Hepatocyte (in vitro differentiated cells): ENCODE measurements at regions not wholly inside any gene's neighbourhood (a gene's known extent, or its start where the extent isn't known, plus 50 kb on each side); places are given as distances from the start of the nearest gene placed in this dataset.

ENCODE experiments used
- EZH2 ChIP-seq: fragments of 200-600 bp; sonication (generic); IDR thresholded peaks from 2 replicates; pipeline ENCODE4 v1.6.1; 2016; ENCODE audit warnings: antibody characterized with exemption, mild to moderate bottlenecking, borderline replicate concordance
- TF ChIP-seq, protein P1 (sequence below): fragments of 200-600 bp; sonication (generic); IDR thresholded peaks from 2 replicates; pipeline ENCODE4 v1.5.1; 2016; ENCODE audit warnings: antibody characterized with exemption, mild to moderate bottlenecking; ENCODE audit not compliant: poor library complexity

DNA sequence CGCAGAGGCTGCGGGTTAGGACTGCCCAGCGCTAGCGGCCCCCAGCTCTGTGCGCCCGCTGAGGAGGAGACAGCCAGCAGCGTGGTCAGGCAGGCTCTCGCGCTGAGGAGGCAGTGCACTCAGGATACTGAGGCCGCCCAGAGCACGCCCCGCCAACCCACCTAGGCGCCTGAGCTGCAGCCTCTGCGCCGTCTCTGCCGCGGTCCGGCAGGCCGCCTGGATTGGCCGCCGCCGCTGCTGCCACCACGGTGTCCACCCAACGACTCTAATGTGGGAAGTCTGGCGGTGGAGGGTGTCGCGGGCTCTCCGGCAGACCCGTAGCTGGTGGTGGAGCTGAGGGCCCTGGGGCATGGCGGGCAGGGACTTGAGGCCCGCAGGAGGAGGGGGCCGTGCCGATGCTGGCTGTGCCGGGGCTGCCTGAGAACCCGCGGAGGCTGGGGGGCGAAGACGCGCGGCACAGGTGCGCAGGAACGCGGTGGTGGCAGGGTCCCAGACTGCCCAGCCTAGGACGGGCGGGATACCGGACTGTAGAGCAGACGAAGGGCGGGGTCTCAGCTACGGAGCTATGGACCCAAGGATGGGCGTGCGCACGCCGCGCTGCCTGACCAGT, 69.9 kb downstream of the ASCL4 start:
- TF ChIP-seq, protein P1, sequence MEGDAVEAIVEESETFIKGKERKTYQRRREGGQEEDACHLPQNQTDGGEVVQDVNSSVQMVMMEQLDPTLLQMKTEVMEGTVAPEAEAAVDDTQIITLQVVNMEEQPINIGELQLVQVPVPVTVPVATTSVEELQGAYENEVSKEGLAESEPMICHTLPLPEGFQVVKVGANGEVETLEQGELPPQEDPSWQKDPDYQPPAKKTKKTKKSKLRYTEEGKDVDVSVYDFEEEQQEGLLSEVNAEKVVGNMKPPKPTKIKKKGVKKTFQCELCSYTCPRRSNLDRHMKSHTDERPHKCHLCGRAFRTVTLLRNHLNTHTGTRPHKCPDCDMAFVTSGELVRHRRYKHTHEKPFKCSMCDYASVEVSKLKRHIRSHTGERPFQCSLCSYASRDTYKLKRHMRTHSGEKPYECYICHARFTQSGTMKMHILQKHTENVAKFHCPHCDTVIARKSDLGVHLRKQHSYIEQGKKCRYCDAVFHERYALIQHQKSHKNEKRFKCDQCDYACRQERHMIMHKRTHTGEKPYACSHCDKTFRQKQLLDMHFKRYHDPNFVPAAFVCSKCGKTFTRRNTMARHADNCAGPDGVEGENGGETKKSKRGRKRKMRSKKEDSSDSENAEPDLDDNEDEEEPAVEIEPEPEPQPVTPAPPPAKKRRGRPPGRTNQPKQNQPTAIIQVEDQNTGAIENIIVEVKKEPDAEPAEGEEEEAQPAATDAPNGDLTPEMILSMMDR = no peak
- no peak for TF ChIP-seq EZH2
